ENCODE measurements at regions not wholly inside any gene's neighbourhood (a gene's known extent, or its start where the extent isn't known, plus 50 kb on each side); places are given as distances from the start of the nearest gene placed in this dataset.

DNA sequence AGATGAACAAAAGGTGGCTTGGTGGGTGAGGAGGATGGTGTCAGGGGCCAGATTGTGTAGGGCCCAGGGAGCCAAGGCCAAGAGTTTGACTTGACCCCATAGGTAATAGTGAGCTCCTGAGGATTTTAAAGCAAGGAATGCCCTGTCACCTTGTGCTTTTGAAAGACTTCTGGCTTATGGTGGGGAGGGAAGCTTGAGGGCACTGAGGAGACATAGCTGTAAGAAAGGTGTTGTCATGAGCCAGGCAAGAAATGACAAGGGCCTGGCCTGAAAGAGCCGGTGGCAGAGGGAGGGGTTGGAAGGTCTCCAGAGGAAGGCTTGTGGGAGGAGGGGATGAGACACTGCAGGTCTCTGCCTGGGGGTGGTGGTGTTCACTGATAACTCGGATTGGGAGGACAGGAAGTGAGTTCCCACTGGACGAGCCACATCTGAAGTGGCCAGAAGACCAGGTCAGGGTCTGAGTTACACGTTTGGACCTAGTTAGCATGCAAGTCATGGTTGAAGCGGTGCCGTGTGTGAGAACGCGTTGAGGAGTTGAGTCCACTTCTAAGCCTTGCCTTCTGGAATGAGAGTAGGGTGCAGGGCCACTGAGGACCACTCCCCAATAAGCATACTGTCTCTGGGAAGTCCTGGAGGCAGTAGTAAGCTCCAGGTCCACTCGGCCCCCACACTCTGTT, 64.3 kb downstream of the TET3 start:
- Histone ChIP-seq H3K27ac (no peak overlapping the region), H3K4me1 (ENCODE audit: insufficient read depth) (peaks cover 5% of the 10 kb centered on the region), H3K4me2 (no peak overlapping the region), H3K4me3 (no peak overlapping the region), H4K20me1 (ENCODE audit: insufficient read depth, poor library complexity, severe bottlenecking) (peaks cover 27% of the 10 kb centered on the region), H3K27me3 (no peaks in the 10 kb centered on the region), H3K79me2 (peaks cover 73% of the 10 kb centered on the region), H3K9me2 (replicated peaks; ENCODE audit: insufficient read depth) (no peaks in the 10 kb centered on the region), H3K9me3 (ENCODE audit: low read depth) (no peaks in the 10 kb centered on the region), H2AFZ (no peak overlapping the region), H3K36me3 (replicated peaks; ENCODE audit: insufficient read depth, low read depth) (no peaks in the 10 kb centered on the region)
- DNase-seq (ENCODE audit: low spot score) = no peak
- WGBS (ENCODE audit: low lambda C conversion rate, missing lambda C conversion rate) = 84% methylated on average over 9 of the region's 9 CpGs
- TF ChIP-seq EZH2phosphoT487 (IDR thresholded peaks at IDR 0.05; ENCODE audit: low read depth, severe bottlenecking, unreplicated experiment) (no peak), EZH2 (IDR thresholded peaks at IDR 0.05; ENCODE audit: borderline replicate concordance) (no peak)
- TF ChIP-seq, protein P1, sequence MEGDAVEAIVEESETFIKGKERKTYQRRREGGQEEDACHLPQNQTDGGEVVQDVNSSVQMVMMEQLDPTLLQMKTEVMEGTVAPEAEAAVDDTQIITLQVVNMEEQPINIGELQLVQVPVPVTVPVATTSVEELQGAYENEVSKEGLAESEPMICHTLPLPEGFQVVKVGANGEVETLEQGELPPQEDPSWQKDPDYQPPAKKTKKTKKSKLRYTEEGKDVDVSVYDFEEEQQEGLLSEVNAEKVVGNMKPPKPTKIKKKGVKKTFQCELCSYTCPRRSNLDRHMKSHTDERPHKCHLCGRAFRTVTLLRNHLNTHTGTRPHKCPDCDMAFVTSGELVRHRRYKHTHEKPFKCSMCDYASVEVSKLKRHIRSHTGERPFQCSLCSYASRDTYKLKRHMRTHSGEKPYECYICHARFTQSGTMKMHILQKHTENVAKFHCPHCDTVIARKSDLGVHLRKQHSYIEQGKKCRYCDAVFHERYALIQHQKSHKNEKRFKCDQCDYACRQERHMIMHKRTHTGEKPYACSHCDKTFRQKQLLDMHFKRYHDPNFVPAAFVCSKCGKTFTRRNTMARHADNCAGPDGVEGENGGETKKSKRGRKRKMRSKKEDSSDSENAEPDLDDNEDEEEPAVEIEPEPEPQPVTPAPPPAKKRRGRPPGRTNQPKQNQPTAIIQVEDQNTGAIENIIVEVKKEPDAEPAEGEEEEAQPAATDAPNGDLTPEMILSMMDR (IDR thresholded peaks at IDR 0.05; ENCODE audit: poor library complexity) = no peak

DNA sequence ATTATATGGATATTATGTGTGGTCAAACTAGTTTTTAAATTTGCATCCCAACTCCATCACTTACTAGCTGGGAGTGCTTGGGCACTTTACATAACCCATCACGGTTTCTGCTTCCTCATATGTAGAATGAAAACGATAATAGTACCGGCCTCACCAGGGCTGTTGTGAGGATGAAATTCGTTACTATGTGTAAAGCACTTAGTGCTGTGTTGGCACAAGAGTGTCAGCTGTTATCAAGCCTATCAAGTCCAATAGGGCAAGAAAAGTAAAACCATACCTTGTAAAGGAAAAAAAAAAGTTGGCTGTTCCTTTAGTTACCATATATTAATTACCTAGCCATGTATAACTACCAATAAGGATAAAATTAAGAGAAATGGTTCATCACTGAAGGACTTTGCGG, 65.4 kb downstream of the TET3 start:
- TF ChIP-seq EZH2 (IDR thresholded peaks at IDR 0.05; ENCODE audit: borderline replicate concordance) = no peak
- TF ChIP-seq, protein P1 (IDR thresholded peaks at IDR 0.05; ENCODE audit: poor library complexity) = no peak
- no peak for TF ChIP-seq EZH2phosphoT487 (IDR thresholded peaks at IDR 0.05; ENCODE audit: low read depth, severe bottlenecking, unreplicated experiment)
- no peak for DNase-seq (ENCODE audit: low spot score)
- Histone ChIP-seq H3K9me3 (ENCODE audit: low read depth) (no peaks in the 10 kb centered on the region), H3K79me2 (peaks cover 70% of the 10 kb centered on the region), H3K27me3 (no peaks in the 10 kb centered on the region), H2AFZ (no peak overlapping the region), H3K9me2 (replicated peaks; ENCODE audit: insufficient read depth) (no peaks in the 10 kb centered on the region), H3K27ac (no peak overlapping the region), H3K36me3 (replicated peaks; ENCODE audit: insufficient read depth, low read depth) (no peaks in the 10 kb centered on the region), H3K4me1 (ENCODE audit: insufficient read depth) (peaks cover 5% of the 10 kb centered on the region), H3K4me3 (no peak overlapping the region), H4K20me1 (ENCODE audit: insufficient read depth, poor library complexity, severe bottlenecking) (peaks cover 22% of the 10 kb centered on the region), H3K4me2 (no peak overlapping the region)
- WGBS (ENCODE audit: low lambda C conversion rate, missing lambda C conversion rate) = 92% methylated on average over 5 of the region's 5 CpGs

DNA sequence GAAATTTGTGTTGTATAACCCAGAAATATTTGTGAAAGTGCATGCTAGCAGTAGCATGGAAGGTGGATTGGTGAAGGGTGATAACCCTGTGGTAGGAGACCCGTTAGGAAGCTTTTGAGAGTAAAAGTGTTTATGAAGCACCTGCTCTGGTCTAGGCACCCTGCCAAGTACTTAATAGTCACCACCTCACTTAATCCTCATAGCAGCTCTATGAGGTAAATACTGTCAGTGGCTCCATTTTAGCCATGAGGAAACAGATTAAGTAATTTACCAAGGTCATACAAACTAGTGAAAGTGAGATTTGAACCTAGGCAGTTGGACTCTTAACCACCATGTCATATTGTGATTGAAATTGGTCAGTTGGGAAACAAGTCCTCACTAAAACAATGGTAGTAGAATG, 66.8 kb downstream of the TET3 start:
- WGBS (ENCODE audit: low lambda C conversion rate, missing lambda C conversion rate) = 100% methylated on average over 1 of the region's 1 CpG
- Histone ChIP-seq H3K79me2 (peaks cover 72% of the 10 kb centered on the region), H3K9me2 (replicated peaks; ENCODE audit: insufficient read depth) (no peaks in the 10 kb centered on the region)

More for the DNA sequence above, 66.8 kb downstream of the TET3 start:
- Histone ChIP-seq H3K4me3 (no peak overlapping the region), H4K20me1 (ENCODE audit: insufficient read depth, poor library complexity, severe bottlenecking) (peaks cover 17% of the 10 kb centered on the region), H3K36me3 (replicated peaks; ENCODE audit: insufficient read depth, low read depth) (no peaks in the 10 kb centered on the region), H2AFZ (no peak overlapping the region), H3K27ac (no peak overlapping the region), H3K27me3 (no peaks in the 10 kb centered on the region), H3K4me2 (no peak overlapping the region), H3K9me3 (ENCODE audit: low read depth) (no peaks in the 10 kb centered on the region), H3K4me1 (ENCODE audit: insufficient read depth) (peaks cover 5% of the 10 kb centered on the region)
- DNase-seq (ENCODE audit: low spot score) = no peak
- TF ChIP-seq, protein P1 (IDR thresholded peaks at IDR 0.05; ENCODE audit: poor library complexity) = no peak
- no peak for TF ChIP-seq EZH2 (IDR thresholded peaks at IDR 0.05; ENCODE audit: borderline replicate concordance)
- TF ChIP-seq EZH2phosphoT487 (IDR thresholded peaks at IDR 0.05; ENCODE audit: low read depth, severe bottlenecking, unreplicated experiment) = no peak

All from hepatocyte (in vitro differentiated cells).